Loucy (cell line): ENCODE measurements at regions not wholly inside any gene's neighbourhood (a gene's known extent, or its start where the extent isn't known, plus 50 kb on each side); places are given as distances from the start of the nearest gene placed in this dataset.

ENCODE experiments used
- H2AFZ ChIP-seq: fragments of 200-600 bp; sonication (generic); 2 replicates; pipeline ENCODE4 v1.6.0; 2016; ENCODE audit warnings: antibody characterized with exemption, mild to moderate bottlenecking, low read length, moderate library complexity
- H3F3A ChIP-seq: fragments of 200-600 bp; 2 replicates; pipeline ENCODE4 v1.6.0; 2016; ENCODE audit warnings: antibody characterized with exemption, low read depth, mild to moderate bottlenecking
- H3K27me3 ChIP-seq: fragments of 200-600 bp; sonication (generic); 2 replicates; pipeline ENCODE4 v1.6.1; 2014; ENCODE audit warnings: low read length, mild to moderate bottlenecking; ENCODE audit not compliant: insufficient read depth, poor library complexity, severe bottlenecking
- H3K36me3 ChIP-seq: fragments of 200-600 bp; sonication (generic); 2 replicates; pipeline ENCODE4 v1.6.1; 2016; ENCODE audit warnings: low read length; ENCODE audit not compliant: insufficient read depth
- H3K4me1 ChIP-seq: fragments of 200-600 bp; sonication (generic); 2 replicates; pipeline ENCODE4 v1.5.1; 2014; ENCODE audit warnings: low read length, mild to moderate bottlenecking; ENCODE audit not compliant: insufficient read depth, poor library complexity, severe bottlenecking
- H3K4me2 ChIP-seq: fragments of 200-600 bp; sonication (generic); 2 replicates; pipeline ENCODE4 v1.6.0; 2014; ENCODE audit warnings: antibody characterized with exemption, low read length, low read depth, mild to moderate bottlenecking; ENCODE audit not compliant: poor library complexity, severe bottlenecking
- H3K4me3 ChIP-seq: fragments of 200-600 bp; sonication (generic); 2 replicates; pipeline ENCODE4 v1.5.1; 2014; ENCODE audit warnings: low read length, mild to moderate bottlenecking, mixed read lengths; ENCODE audit not compliant: poor library complexity, severe bottlenecking
- H3K79me2 ChIP-seq: fragments of 200-600 bp; sonication (generic); 2 replicates; pipeline ENCODE4 v1.6.1; 2014; ENCODE audit warnings: low read length; ENCODE audit not compliant: insufficient read depth
- H3K9ac ChIP-seq: fragments of 200-600 bp; sonication (generic); 2 replicates; pipeline ENCODE4 v1.6.0; 2014; ENCODE audit warnings: mild to moderate bottlenecking, low read depth, low read length, moderate library complexity; ENCODE audit not compliant: poor library complexity, severe bottlenecking
- H3K9me2 ChIP-seq: fragments of 200-600 bp; sonication (generic); replicated peaks from 2 replicates; pipeline ENCODE4 v1.6.1; 2016; ENCODE audit warnings: low read depth, low read length, mixed read lengths
- H3K9me3 ChIP-seq: fragments of 200-600 bp; sonication (generic); 2 replicates; pipeline ENCODE4 v1.6.1; 2014; ENCODE audit warnings: mild to moderate bottlenecking, antibody characterized with exemption, low read length, low read depth; ENCODE audit not compliant: insufficient read depth
- H4K20me1 ChIP-seq: fragments of 200-600 bp; sonication (generic); 2 replicates; pipeline ENCODE4 v1.6.0; 2014; ENCODE audit warnings: antibody characterized with exemption, low read length, mild to moderate bottlenecking; ENCODE audit not compliant: insufficient read depth, poor library complexity, severe bottlenecking
- CTCF ChIP-seq: fragments of 200-600 bp; sonication (generic); conservative IDR thresholded peaks from 2 replicates; pipeline ENCODE4 v1.5.1; 2014; ENCODE audit warnings: mild to moderate bottlenecking, antibody characterized with exemption, low read length
- EZH2phosphoT487 ChIP-seq: fragments of 200-600 bp; IDR thresholded peaks from 2 replicates; pipeline ENCODE4 v1.6.1; 2018; ENCODE audit warnings: antibody characterized with exemption, mild to moderate bottlenecking, moderate library complexity, borderline replicate concordance

- Histone ChIP-seq H3K79me2 (no peaks in the 10 kb centered on the region), H3K9me3 (no peaks in the 10 kb centered on the region), H3K27me3 (no peaks in the 10 kb centered on the region), H3K9me2 (no peaks in the 10 kb centered on the region), H3K9ac (no peak overlapping the region), H2AFZ (no peak overlapping the region), H3K4me1 (no peaks in the 10 kb centered on the region), H3K4me2 (no peak overlapping the region), H3K36me3 (no peaks in the 10 kb centered on the region), H3F3A (no peaks in the 10 kb centered on the region), H3K4me3 (no peak overlapping the region), H4K20me1 (no peaks in the 10 kb centered on the region)
- no peak for TF ChIP-seq EZH2phosphoT487
- no peak for TF ChIP-seq CTCF
Observed at GRCh38 chr4:56164907-56165306, 216.2 kb downstream of the CEP135 start.

- no peaks in the 10 kb centered on the region for H3K27me3 ChIP-seq
- H3K9me2 ChIP-seq = no peaks in the 10 kb centered on the region
- H3K4me3 ChIP-seq = no peak overlapping the region
Observed at GRCh38 chr4:56160636-56161035, 211.9 kb downstream of the CEP135 start.

GRCh38 chr4:56158483-56158882 lies 209.7 kb downstream of the CEP135 start:
- Histone ChIP-seq H3K36me3 (no peaks in the 10 kb centered on the region), H2AFZ (no peak overlapping the region), H3K4me3 (no peak overlapping the region), H3K4me2 (no peak overlapping the region), H3K4me1 (no peaks in the 10 kb centered on the region), H3K9me2 (no peaks in the 10 kb centered on the region), H3K79me2 (no peaks in the 10 kb centered on the region), H4K20me1 (no peaks in the 10 kb centered on the region), H3K27me3 (no peaks in the 10 kb centered on the region), H3K9ac (no peak overlapping the region), H3F3A (no peaks in the 10 kb centered on the region), H3K9me3 (no peaks in the 10 kb centered on the region)
- TF ChIP-seq CTCF = no peak
- no peak for TF ChIP-seq EZH2phosphoT487

More at GRCh38 chr4:56160636-56161035, 211.9 kb downstream of the CEP135 start:
- Histone ChIP-seq H3K4me2 (no peak overlapping the region), H2AFZ (no peak overlapping the region), H3K9ac (no peak overlapping the region), H3F3A (no peaks in the 10 kb centered on the region), H4K20me1 (no peaks in the 10 kb centered on the region), H3K4me1 (no peaks in the 10 kb centered on the region), H3K36me3 (no peaks in the 10 kb centered on the region), H3K9me3 (no peaks in the 10 kb centered on the region), H3K79me2 (no peaks in the 10 kb centered on the region)
- TF ChIP-seq CTCF (no peak), EZH2phosphoT487 (no peak)
